Activated B cell treated with CpG ODN at 0.5 μM for 24 hours (primary cell): ENCODE measurements at regions not wholly inside any gene's neighbourhood (a gene's known extent, or its start where the extent isn't known, plus 50 kb on each side); places are given as distances from the start of the nearest gene placed in this dataset.

Experiments used
- ATAC-seq: fragments of 200-7000 bp; cut with Tn5 transposase; one replicate; pipeline ENCODE4 v1.10.0; 2021; ENCODE audit warnings: low read depth, mild to moderate bottlenecking, moderate library complexity
- CTCF ChIA-PET: fragments of 350-600 bp; sonication (Branson Sonifier 250); formaldehyde crosslinking; loops from one replicate; lab custom pipeline; 2021; ENCODE audit warnings: antibody characterized with exemption; lab: Charles Lee
- POLR2A ChIA-PET: fragments of 350-600 bp; sonication (Branson Sonifier 250); formaldehyde crosslinking; loops from one replicate; lab custom pipeline; 2021; ENCODE audit warnings: antibody characterized with exemption; lab: Charles Lee
- DNase-seq: peaks from one replicate; pipeline ENCODE4 v3.0.0; 2022
- H3K27ac Mint-ChIP-seq: one replicate; pipeline ENCODE4 v1.8.0; 2020; ENCODE audit warnings: mixed read lengths
- H3K27me3 Mint-ChIP-seq: one replicate; pipeline ENCODE4 v1.8.0; 2021; ENCODE audit warnings: mixed read lengths
- H3K36me3 Mint-ChIP-seq: one replicate; pipeline ENCODE4 v1.8.0; 2021; ENCODE audit warnings: low read depth, mixed read lengths
- H3K4me1 Mint-ChIP-seq: one replicate; pipeline ENCODE4 v1.8.0; 2021; ENCODE audit warnings: mixed read lengths
- H3K4me3 Mint-ChIP-seq: one replicate; pipeline ENCODE4 v1.8.0; 2020; ENCODE audit warnings: mild to moderate bottlenecking, mixed read lengths
- H3K9me3 Mint-ChIP-seq: one replicate; pipeline ENCODE4 v1.8.0; 2020; ENCODE audit warnings: mixed read lengths
- intact Hi-C: fragments of 100-400 bp; cut with micrococcal nuclease; formaldehyde crosslinking; loops from one replicate; pipeline ENCODE4 v1.15.1; 2024
- TF ChIP-seq, protein P1 (sequence below): fragments of 200-600 bp; IDR thresholded peaks from one replicate; pipeline ENCODE4 v1.8.0; 2022; ENCODE audit warnings: antibody characterized with exemption, mild to moderate bottlenecking

DNA sequence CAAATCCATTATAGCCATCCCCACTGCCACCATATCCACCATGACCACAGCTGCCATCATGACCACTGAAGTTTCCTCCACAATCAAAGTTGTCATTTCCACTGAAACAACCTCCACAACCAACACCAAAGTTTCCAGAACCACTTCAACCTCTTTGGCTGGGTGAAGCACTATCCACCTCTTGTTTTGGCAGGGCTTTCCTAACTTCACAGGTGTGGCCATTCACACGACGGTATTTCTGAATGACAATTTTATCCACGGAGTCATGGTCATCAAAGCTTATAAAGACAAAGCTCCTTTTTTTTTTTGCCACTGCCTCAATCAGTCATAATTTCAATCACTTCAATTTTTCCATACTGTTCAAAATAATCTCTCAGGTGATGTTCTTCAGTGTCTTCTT lies 89.8 kb upstream of the UGP2 start:
- intact Hi-C loops = no loop called here

DNA sequence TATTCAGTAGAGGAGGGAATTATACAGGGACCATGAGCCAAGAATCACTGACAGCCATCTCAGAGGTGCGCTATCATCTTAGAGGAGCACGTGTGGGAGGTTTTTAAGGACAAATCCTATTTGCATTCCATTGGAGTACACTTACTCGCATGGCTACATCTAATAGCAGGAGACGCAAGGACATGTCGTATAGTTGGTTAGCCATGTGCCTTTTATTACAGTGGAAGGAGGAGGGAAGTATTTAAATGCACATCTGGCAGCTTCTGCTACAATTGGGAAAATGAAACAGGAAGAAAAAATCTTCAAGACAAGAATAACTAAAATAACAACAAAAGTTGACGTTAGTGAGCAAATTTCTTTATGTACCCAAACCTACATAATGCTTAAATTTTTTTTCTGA lies 86.5 kb upstream of the UGP2 start:
- intact Hi-C loops = no loop called here
- DNase-seq (no peak), ATAC-seq (no peak)
- Mint-ChIP-seq H3K4me1 (peaks cover 1% of the 10 kb centered on the region), H3K36me3 (no peaks in the 10 kb centered on the region), H3K27ac (no peak overlapping the region), H3K4me3 (no peak overlapping the region), H3K9me3 (no peaks in the 10 kb centered on the region), H3K27me3 (peaks cover 1% of the 10 kb centered on the region)
- TF ChIP-seq, protein P1, sequence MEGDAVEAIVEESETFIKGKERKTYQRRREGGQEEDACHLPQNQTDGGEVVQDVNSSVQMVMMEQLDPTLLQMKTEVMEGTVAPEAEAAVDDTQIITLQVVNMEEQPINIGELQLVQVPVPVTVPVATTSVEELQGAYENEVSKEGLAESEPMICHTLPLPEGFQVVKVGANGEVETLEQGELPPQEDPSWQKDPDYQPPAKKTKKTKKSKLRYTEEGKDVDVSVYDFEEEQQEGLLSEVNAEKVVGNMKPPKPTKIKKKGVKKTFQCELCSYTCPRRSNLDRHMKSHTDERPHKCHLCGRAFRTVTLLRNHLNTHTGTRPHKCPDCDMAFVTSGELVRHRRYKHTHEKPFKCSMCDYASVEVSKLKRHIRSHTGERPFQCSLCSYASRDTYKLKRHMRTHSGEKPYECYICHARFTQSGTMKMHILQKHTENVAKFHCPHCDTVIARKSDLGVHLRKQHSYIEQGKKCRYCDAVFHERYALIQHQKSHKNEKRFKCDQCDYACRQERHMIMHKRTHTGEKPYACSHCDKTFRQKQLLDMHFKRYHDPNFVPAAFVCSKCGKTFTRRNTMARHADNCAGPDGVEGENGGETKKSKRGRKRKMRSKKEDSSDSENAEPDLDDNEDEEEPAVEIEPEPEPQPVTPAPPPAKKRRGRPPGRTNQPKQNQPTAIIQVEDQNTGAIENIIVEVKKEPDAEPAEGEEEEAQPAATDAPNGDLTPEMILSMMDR = no peak
- ChIA-PET CTCF (no interaction called here), POLR2A (no interaction called here)

More for the DNA sequence above, 89.8 kb upstream of the UGP2 start:
- Mint-ChIP-seq H3K9me3 (peaks cover 3% of the 10 kb centered on the region), H3K36me3 (no peaks in the 10 kb centered on the region), H3K4me1 (peaks cover 1% of the 10 kb centered on the region), H3K27ac (no peak overlapping the region), H3K4me3 (no peak overlapping the region), H3K27me3 (peaks cover 8% of the 10 kb centered on the region)
- CTCF ChIA-PET = no interaction called here
- TF ChIP-seq, protein P1 = no peak
- DNase-seq = no peak
- POLR2A ChIA-PET = no interaction called here
- no peak for ATAC-seq

DNA sequence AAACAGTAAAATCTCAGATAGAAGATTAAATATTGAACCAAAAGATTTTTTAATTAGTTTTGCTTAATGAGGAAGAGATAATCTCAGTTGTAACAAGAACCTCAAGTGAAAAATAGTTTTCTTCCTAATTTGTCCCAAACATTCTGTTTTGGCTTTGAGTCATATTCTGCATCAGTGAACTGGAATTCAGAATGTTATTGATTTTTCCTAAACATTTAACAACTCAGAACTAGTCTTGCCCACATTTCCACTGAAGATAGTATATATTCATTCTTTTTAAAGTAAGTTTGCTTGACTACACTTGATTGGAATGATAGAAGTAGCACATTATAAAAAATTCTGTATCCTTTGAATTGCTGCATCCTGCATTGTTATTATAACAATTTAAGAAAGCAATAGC lies 85.7 kb upstream of the UGP2 start:
- DNase-seq (no peak), ATAC-seq (no peak)
- ChIA-PET POLR2A (no interaction called here), CTCF (no interaction called here)
- Mint-ChIP-seq H3K4me1 (peaks cover 1% of the 10 kb centered on the region), H3K27me3 (peaks cover 1% of the 10 kb centered on the region), H3K27ac (no peak overlapping the region), H3K4me3 (no peak overlapping the region), H3K36me3 (no peaks in the 10 kb centered on the region), H3K9me3 (no peaks in the 10 kb centered on the region)
- intact Hi-C loops = no loop called here
- TF ChIP-seq, protein P1 = no peak

DNA sequence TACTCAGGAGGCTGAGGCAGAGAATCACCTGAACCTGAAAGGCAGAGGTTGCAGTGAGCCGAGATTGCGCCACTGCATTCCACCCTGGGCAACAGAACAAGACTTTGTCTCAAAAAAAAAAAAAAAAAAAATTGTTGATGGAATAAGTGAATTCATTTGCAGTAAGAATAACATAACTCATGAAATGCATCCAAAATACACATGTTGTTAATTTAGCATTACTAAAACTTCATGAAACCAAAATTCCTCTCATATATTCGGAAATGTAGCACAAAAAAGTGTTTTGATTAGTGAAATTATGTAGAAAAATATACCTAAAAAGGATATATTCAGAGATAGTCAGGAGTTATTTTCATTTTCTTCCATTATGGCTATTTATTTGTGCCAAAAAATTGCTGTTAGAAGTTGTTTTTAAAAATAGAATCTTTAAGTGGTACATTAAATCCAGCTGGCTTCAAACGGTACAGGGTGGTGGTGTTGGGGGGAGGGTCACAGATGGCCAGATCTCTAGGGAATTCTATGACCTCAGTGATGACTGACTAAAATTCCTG lies 78.2 kb upstream of the UGP2 start:
- no peak for DNase-seq
- no peak for ATAC-seq
- intact Hi-C loops = no loop called here
- H3K9me3 Mint-ChIP-seq = peaks cover 7% of the 10 kb centered on the region
- H3K36me3 Mint-ChIP-seq = no peaks in the 10 kb centered on the region
- POLR2A ChIA-PET = no interaction called here
- TF ChIP-seq, protein P1 = no peak
- no peak overlapping the region for H3K4me3 Mint-ChIP-seq
- H3K27me3 Mint-ChIP-seq = peaks cover 1% of the 10 kb centered on the region
- CTCF ChIA-PET = no interaction called here
- no peaks in the 10 kb centered on the region for H3K4me1 Mint-ChIP-seq
- H3K27ac Mint-ChIP-seq = no peak overlapping the region

DNA sequence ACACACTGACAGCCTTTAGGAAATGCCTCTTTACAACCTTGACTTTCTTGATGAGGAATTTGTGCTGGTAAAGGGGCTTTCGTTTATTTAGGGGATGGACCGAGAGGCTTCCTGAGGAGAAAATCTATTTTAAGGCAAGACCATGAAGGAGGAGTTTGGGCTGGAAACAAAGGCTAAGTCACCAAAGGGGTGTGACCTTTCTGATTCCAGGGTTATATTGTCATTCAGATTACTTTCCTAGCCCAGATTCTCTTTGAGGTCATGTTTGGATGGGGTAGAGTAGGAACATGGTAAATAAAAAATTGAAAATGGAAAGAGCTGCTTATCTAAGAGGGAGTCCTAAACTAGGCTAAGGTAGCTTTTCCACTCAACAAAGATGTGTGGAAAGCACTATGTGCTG lies 77.1 kb upstream of the UGP2 start:
- POLR2A ChIA-PET = no interaction called here
- intact Hi-C loops = no loop called here
- DNase-seq = no peak
- CTCF ChIA-PET = no interaction called here
- H3K4me3 Mint-ChIP-seq = no peak overlapping the region
- ATAC-seq = no peak
- H3K9me3 Mint-ChIP-seq = peaks cover 7% of the 10 kb centered on the region
- H3K36me3 Mint-ChIP-seq = no peaks in the 10 kb centered on the region
- H3K4me1 Mint-ChIP-seq = no peaks in the 10 kb centered on the region
- TF ChIP-seq, protein P1 = no peak
- H3K27me3 Mint-ChIP-seq = peaks cover 1% of the 10 kb centered on the region
- no peak overlapping the region for H3K27ac Mint-ChIP-seq
